ENCODE measurements at regions not wholly inside any gene's neighbourhood (a gene's known extent, or its start where the extent isn't known, plus 50 kb on each side); places are given as distances from the start of the nearest gene placed in this dataset.

- no peak for TF ChIP-seq CTCF (conservative IDR thresholded peaks at IDR 0.05; ENCODE audit: low read length)
- TF ChIP-seq EZH2phosphoT487 (IDR thresholded peaks at IDR 0.05; ENCODE audit: borderline replicate concordance, low read depth, low read length) = no peak
Observed at GRCh38 chr4:124541652-124542420, 170.7 kb downstream of the ANKRD50 start.

Measured in OCI-LY7 (cell line).